ENCODE measurements at regions not wholly inside any gene's neighbourhood (a gene's known extent, or its start where the extent isn't known, plus 50 kb on each side); places are given as distances from the start of the nearest gene placed in this dataset.

GRCh38 chr2:157192445-157193423 is 64.8 kb upstream of the GALNT5 start:
- Histone ChIP-seq H3K9me3 (no peaks in the 10 kb centered on the region), H3K36me3 (no peaks in the 10 kb centered on the region), H3K27ac (peak overlapping the region in 2 of 4 donors; percentile 47 to 73), H3K4me1 (peaks cover 0 to 7% (median 0%) of the 10 kb centered on the region in 4 donors), H3K27me3 (no peaks in the 10 kb centered on the region), H3K4me3 (no peak overlapping the region)
- no peak for TF ChIP-seq POLR2A (IDR thresholded peaks at IDR 0.05)
- TF ChIP-seq EP300 (IDR thresholded peaks at IDR 0.05) = no peak
- TF ChIP-seq CTCF (IDR thresholded peaks at IDR 0.05) = no peak
- 79 to 82% methylated on average over 8 of the region's 8 CpGs for WGBS, 2 donors
- no peak for DNase-seq (ENCODE audit: low spot score in 2 of 2)

GRCh38 chr2:157193461-157193860 is 64.0 kb upstream of the GALNT5 start:
- H3K27me3 ChIP-seq = no peaks in the 10 kb centered on the region
- H3K36me3 ChIP-seq = no peaks in the 10 kb centered on the region
- H3K4me3 ChIP-seq = no peak overlapping the region
- H3K4me1 ChIP-seq = peaks cover 0 to 7% (median 0%) of the 10 kb centered on the region in 4 donors
- no peak for DNase-seq (ENCODE audit: low spot score in 2 of 2)
- no peak for TF ChIP-seq EP300 (IDR thresholded peaks at IDR 0.05)
- no peak for TF ChIP-seq POLR2A (IDR thresholded peaks at IDR 0.05)
- TF ChIP-seq CTCF (IDR thresholded peaks at IDR 0.05) = no peak
- no peaks in the 10 kb centered on the region for H3K9me3 ChIP-seq
- H3K27ac ChIP-seq = peak overlapping the region in 2 of 4 donors; percentile 47 to 73

- 2 to 8% methylated on average over 2 of the region's 2 CpGs for WGBS, 2 donors
- peak overlapping the region in 2 of 4 donors; percentile 47 to 73 for H3K27ac ChIP-seq
- H3K36me3 ChIP-seq = no peaks in the 10 kb centered on the region
- H3K4me3 ChIP-seq = no peak overlapping the region
- no peak for TF ChIP-seq EP300 (IDR thresholded peaks at IDR 0.05)
- TF ChIP-seq POLR2A (IDR thresholded peaks at IDR 0.05) = no peak
- peak; percentile 52 to 79 (median 68) for TF ChIP-seq CTCF (IDR thresholded peaks at IDR 0.05)
- H3K4me1 ChIP-seq = peaks cover 0 to 7% (median 0%) of the 10 kb centered on the region in 4 donors
- DNase-seq (ENCODE audit: low spot score in 2 of 2) = peak in 1 of 2 donors; percentile 56
- no peaks in the 10 kb centered on the region for H3K9me3 ChIP-seq
- H3K27me3 ChIP-seq = no peaks in the 10 kb centered on the region
Observed at GRCh38 chr2:157194097-157194688, 63.3 kb upstream of the GALNT5 start.

- Histone ChIP-seq H3K36me3 (no peaks in the 10 kb centered on the region), H3K4me1 (peaks cover 0 to 7% (median 0%) of the 10 kb centered on the region in 4 donors), H3K4me3 (no peak overlapping the region), H3K27me3 (no peaks in the 10 kb centered on the region), H3K9me3 (no peaks in the 10 kb centered on the region), H3K27ac (no peak overlapping the region)
- TF ChIP-seq CTCF (IDR thresholded peaks at IDR 0.05) (no peak), POLR2A (IDR thresholded peaks at IDR 0.05) (no peak), EP300 (IDR thresholded peaks at IDR 0.05) (no peak)
- no peak for DNase-seq (ENCODE audit: low spot score in 2 of 2)
- WGBS, 2 donors = 63 to 69% methylated on average over 4 of the region's 4 CpGs
Observed at GRCh38 chr2:157194844-157195243, 62.7 kb upstream of the GALNT5 start.

GRCh38 chr2:157196956-157197355 is 60.5 kb upstream of the GALNT5 start:
- WGBS, 2 donors = 74 to 86% methylated on average over 7 of the region's 7 CpGs
- Histone ChIP-seq H3K27me3 (no peaks in the 10 kb centered on the region), H3K4me3 (no peak overlapping the region), H3K36me3 (no peaks in the 10 kb centered on the region), H3K9me3 (no peaks in the 10 kb centered on the region), H3K27ac (no peak overlapping the region), H3K4me1 (peaks cover 0 to 7% (median 0%) of the 10 kb centered on the region in 4 donors)
- no peak for DNase-seq (ENCODE audit: low spot score in 2 of 2)
- TF ChIP-seq EP300 (IDR thresholded peaks at IDR 0.05) = no peak
- TF ChIP-seq CTCF (IDR thresholded peaks at IDR 0.05) = no peak
- no peak for TF ChIP-seq POLR2A (IDR thresholded peaks at IDR 0.05)

Measured in tibial nerve (tissue), 4 donors.